ENCODE measurements at regions not wholly inside any gene's neighbourhood (a gene's known extent, or its start where the extent isn't known, plus 50 kb on each side); places are given as distances from the start of the nearest gene placed in this dataset.

DNA sequence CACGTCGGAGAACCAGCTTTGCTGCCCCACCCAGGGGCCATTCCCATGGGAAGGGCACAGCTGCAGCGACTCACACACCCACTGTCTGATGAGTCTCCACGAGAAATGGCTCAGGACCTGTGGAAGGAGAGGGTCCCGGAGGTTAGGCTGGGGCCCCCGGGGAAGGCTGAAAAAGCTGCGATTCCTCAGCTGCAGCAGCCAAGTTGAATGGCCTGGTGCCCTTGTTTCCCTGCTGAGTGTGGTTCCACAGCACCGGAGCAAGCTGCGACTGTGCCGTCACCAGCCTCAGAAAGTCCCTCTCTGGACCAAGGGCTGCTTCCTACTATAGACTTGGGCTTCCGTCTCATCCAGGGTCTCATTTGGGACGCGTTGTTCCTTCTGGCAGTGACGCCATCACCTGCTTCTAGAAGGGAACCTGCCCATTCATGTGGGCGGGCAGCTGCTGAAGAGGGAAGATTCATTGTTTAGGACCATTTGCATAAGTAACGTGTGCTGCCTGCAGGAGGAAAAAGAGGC, 180.2 kb downstream of the INHBB start:
- TF ChIP-seq, protein P1, sequence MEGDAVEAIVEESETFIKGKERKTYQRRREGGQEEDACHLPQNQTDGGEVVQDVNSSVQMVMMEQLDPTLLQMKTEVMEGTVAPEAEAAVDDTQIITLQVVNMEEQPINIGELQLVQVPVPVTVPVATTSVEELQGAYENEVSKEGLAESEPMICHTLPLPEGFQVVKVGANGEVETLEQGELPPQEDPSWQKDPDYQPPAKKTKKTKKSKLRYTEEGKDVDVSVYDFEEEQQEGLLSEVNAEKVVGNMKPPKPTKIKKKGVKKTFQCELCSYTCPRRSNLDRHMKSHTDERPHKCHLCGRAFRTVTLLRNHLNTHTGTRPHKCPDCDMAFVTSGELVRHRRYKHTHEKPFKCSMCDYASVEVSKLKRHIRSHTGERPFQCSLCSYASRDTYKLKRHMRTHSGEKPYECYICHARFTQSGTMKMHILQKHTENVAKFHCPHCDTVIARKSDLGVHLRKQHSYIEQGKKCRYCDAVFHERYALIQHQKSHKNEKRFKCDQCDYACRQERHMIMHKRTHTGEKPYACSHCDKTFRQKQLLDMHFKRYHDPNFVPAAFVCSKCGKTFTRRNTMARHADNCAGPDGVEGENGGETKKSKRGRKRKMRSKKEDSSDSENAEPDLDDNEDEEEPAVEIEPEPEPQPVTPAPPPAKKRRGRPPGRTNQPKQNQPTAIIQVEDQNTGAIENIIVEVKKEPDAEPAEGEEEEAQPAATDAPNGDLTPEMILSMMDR (IDR thresholded peaks at IDR 0.05) = no peak
- no peak for TF ChIP-seq EZH2 (IDR thresholded peaks at IDR 0.05)
